DND-41 (cell line): ENCODE measurements at regions not wholly inside any gene's neighbourhood (a gene's known extent, or its start where the extent isn't known, plus 50 kb on each side); places are given as distances from the start of the nearest gene placed in this dataset.

ENCODE experiments used
- ATAC-seq: fragments of 200-7000 bp; cut with Tn5 transposase; 3 replicates; pipeline ENCODE4 v1.9.1; 2021; ENCODE audit warnings: low read depth; ENCODE audit not compliant: insufficient read depth
- DNase-seq: peaks from one replicate; pipeline ENCODE4 v3.0.0-alpha.2; 2020
- H2AFZ ChIP-seq: 2 replicates; pipeline ENCODE4 v1.6.0; 2012; ENCODE audit warnings: low read depth, low read length
- H3K27ac ChIP-seq: 2 replicates; pipeline ENCODE4 v1.5.1; 2012; ENCODE audit warnings: low read length, inconsistent platforms
- H3K27me3 ChIP-seq: fragments of 200-600 bp; sonication (generic); 2 replicates; pipeline ENCODE4 v1.6.0; 2012; ENCODE audit warnings: low read length, mild to moderate bottlenecking, inconsistent platforms; ENCODE audit not compliant: insufficient read depth, poor library complexity
- H3K36me3 ChIP-seq: 2 replicates; pipeline ENCODE4 v1.5.1; 2012; ENCODE audit warnings: low read length, inconsistent platforms; ENCODE audit not compliant: insufficient read depth
- H3K4me1 ChIP-seq: 2 replicates; pipeline ENCODE4 v1.5.1; 2012; ENCODE audit warnings: mild to moderate bottlenecking, low read length; ENCODE audit not compliant: insufficient read depth
- H3K4me2 ChIP-seq: 2 replicates; pipeline ENCODE4 v1.6.0; 2012; ENCODE audit warnings: mild to moderate bottlenecking, moderate library complexity, low read length, inconsistent platforms; ENCODE audit not compliant: insufficient read depth
- H3K4me3 ChIP-seq, 2 experiments: fragments of 200-600 bp in 1 of 2; shearing (Covaris generic) in 1 of 2; 2 replicates each; pipeline ENCODE4 v1.5.1; 2012 to 2016; ENCODE audit warnings: inconsistent platforms in 2 of 2, low read length in 2 of 2, mild to moderate bottlenecking in 2 of 2, low read depth in 1 of 2, moderate library complexity in 1 of 2
- H3K79me2 ChIP-seq: 2 replicates; pipeline ENCODE4 v1.6.0; 2012; ENCODE audit warnings: low read length, inconsistent platforms; ENCODE audit not compliant: insufficient read depth
- H3K9ac ChIP-seq: 2 replicates; pipeline ENCODE4 v1.6.0; 2012; ENCODE audit warnings: low read depth, mild to moderate bottlenecking, inconsistent platforms, low read length, moderate library complexity
- H3K9me3 ChIP-seq: 2 replicates; pipeline ENCODE4 v1.5.1; 2012; ENCODE audit warnings: low read length, moderate library complexity, mild to moderate bottlenecking, inconsistent platforms; ENCODE audit not compliant: insufficient read depth, severe bottlenecking
- H4K20me1 ChIP-seq: 2 replicates; pipeline ENCODE4 v1.6.0; 2012; ENCODE audit warnings: low read length; ENCODE audit not compliant: insufficient read depth
- EZH2 ChIP-seq: IDR thresholded peaks from 3 replicates; pipeline ENCODE4 v1.6.1; 2012; ENCODE audit warnings: borderline replicate concordance, low read depth, mild to moderate bottlenecking, moderate library complexity, low read length, inconsistent platforms; ENCODE audit not compliant: severe bottlenecking
- TF ChIP-seq, protein P1 (sequence below): IDR thresholded peaks from 2 replicates; pipeline ENCODE4 v1.5.1; 2012; ENCODE audit warnings: borderline replicate concordance, low read length, moderate library complexity, mild to moderate bottlenecking; ENCODE audit not compliant: poor library complexity, severe bottlenecking; ENCODE audit errors: extremely low read depth

GRCh38 chr3:177429079-177429478, 231.8 kb upstream of the TBL1XR1 start:
- no peak for TF ChIP-seq EZH2
- TF ChIP-seq, protein P1, sequence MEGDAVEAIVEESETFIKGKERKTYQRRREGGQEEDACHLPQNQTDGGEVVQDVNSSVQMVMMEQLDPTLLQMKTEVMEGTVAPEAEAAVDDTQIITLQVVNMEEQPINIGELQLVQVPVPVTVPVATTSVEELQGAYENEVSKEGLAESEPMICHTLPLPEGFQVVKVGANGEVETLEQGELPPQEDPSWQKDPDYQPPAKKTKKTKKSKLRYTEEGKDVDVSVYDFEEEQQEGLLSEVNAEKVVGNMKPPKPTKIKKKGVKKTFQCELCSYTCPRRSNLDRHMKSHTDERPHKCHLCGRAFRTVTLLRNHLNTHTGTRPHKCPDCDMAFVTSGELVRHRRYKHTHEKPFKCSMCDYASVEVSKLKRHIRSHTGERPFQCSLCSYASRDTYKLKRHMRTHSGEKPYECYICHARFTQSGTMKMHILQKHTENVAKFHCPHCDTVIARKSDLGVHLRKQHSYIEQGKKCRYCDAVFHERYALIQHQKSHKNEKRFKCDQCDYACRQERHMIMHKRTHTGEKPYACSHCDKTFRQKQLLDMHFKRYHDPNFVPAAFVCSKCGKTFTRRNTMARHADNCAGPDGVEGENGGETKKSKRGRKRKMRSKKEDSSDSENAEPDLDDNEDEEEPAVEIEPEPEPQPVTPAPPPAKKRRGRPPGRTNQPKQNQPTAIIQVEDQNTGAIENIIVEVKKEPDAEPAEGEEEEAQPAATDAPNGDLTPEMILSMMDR, result no peak
- H3K4me1 ChIP-seq, result peaks cover 26% of the 10 kb centered on the region

GRCh38 chr3:177429771-177430170, 232.5 kb upstream of the TBL1XR1 start:
- Histone ChIP-seq H3K79me2 (no peaks in the 10 kb centered on the region), H3K4me2 (no peak overlapping the region), H3K27ac (no peak overlapping the region), H2AFZ (no peak overlapping the region), H3K36me3 (no peaks in the 10 kb centered on the region), H3K27me3 (no peaks in the 10 kb centered on the region), H3K9ac (no peak overlapping the region), H3K4me1 (peaks cover 20% of the 10 kb centered on the region), H4K20me1 (no peaks in the 10 kb centered on the region), H3K4me3 (no peak overlapping the region), H3K9me3 (no peaks in the 10 kb centered on the region)
- no peak for TF ChIP-seq EZH2
- TF ChIP-seq, protein P1, result no peak
- ATAC-seq, result no peak
- no peak for DNase-seq

More at GRCh38 chr3:177429079-177429478, 231.8 kb upstream of the TBL1XR1 start:
- H3K36me3 ChIP-seq, result no peaks in the 10 kb centered on the region
- H4K20me1 ChIP-seq, result no peaks in the 10 kb centered on the region
- DNase-seq (no peak), ATAC-seq (no peak)
- no peak overlapping the region for H3K4me2 ChIP-seq
- H2AFZ ChIP-seq, result no peak overlapping the region
- no peaks in the 10 kb centered on the region for H3K27me3 ChIP-seq
- H3K4me3 ChIP-seq, result no peak overlapping the region
- H3K27ac ChIP-seq, result no peak overlapping the region
- no peaks in the 10 kb centered on the region for H3K9me3 ChIP-seq
- no peak overlapping the region for H3K9ac ChIP-seq
- H3K79me2 ChIP-seq, result no peaks in the 10 kb centered on the region

GRCh38 chr3:177430653-177431052, 233.4 kb upstream of the TBL1XR1 start:
- no peak overlapping the region for H3K9ac ChIP-seq
- H3K36me3 ChIP-seq, result no peaks in the 10 kb centered on the region
- peaks cover 19% of the 10 kb centered on the region for H3K4me1 ChIP-seq
- H3K4me2 ChIP-seq, result no peak overlapping the region
- DNase-seq (no peak), ATAC-seq (no peak)
- H3K4me3 ChIP-seq, result no peak overlapping the region
- no peak for TF ChIP-seq EZH2
- TF ChIP-seq, protein P1, result no peak
- no peak overlapping the region for H2AFZ ChIP-seq
- no peak overlapping the region for H3K27ac ChIP-seq
- H3K27me3 ChIP-seq, result no peaks in the 10 kb centered on the region
- no peaks in the 10 kb centered on the region for H3K79me2 ChIP-seq
- no peaks in the 10 kb centered on the region for H4K20me1 ChIP-seq
- H3K9me3 ChIP-seq, result no peaks in the 10 kb centered on the region

GRCh38 chr3:177431525-177432176, 234.4 kb upstream of the TBL1XR1 start:
- no peak overlapping the region for H3K4me2 ChIP-seq
- ATAC-seq (no peak), DNase-seq (no peak)
- H3K79me2 ChIP-seq, result no peaks in the 10 kb centered on the region
- H3K9me3 ChIP-seq, result no peaks in the 10 kb centered on the region
- H2AFZ ChIP-seq, result no peak overlapping the region
- H3K27me3 ChIP-seq, result no peaks in the 10 kb centered on the region
- peaks cover 16% of the 10 kb centered on the region for H3K4me1 ChIP-seq
- H3K9ac ChIP-seq, result no peak overlapping the region
- no peak overlapping the region for H3K27ac ChIP-seq
- H3K36me3 ChIP-seq, result no peaks in the 10 kb centered on the region
- H4K20me1 ChIP-seq, result no peaks in the 10 kb centered on the region
- TF ChIP-seq EZH2, result no peak
- TF ChIP-seq, protein P1, result no peak
- H3K4me3 ChIP-seq, result no peak overlapping the region
